GM21825 (cell line): ENCODE measurements at regions not wholly inside any gene's neighbourhood (a gene's known extent, or its start where the extent isn't known, plus 50 kb on each side); places are given as distances from the start of the nearest gene placed in this dataset.
A peak's percentile ranks its signal among the peaks of the same experiment; 100 is the strongest.
"Not testable (repeated sequence)": the region's sequence is repeated elsewhere in the genome, so short reads cannot be mapped to it uniquely, and the experiment has no call there.

Source experiments
- ATAC-seq: cut with Tn5 transposase; IDR thresholded peaks from one replicate; pipeline ENCODE4 v1.9.1; 2021; ENCODE audit warnings: mild to moderate bottlenecking, moderate library complexity; ENCODE audit not compliant: unreplicated experiment

GRCh38 chr10:9294865-9295264 is 1240.4 kb downstream of the GATA3 start:
- ATAC-seq: peak; percentile 88

GRCh38 chr10:9296190-9296589 is 1241.7 kb downstream of the GATA3 start:
- ATAC-seq: no peak

GRCh38 chr10:9297580-9297979 is 1243.1 kb downstream of the GATA3 start:
- no peak for ATAC-seq

DNA sequence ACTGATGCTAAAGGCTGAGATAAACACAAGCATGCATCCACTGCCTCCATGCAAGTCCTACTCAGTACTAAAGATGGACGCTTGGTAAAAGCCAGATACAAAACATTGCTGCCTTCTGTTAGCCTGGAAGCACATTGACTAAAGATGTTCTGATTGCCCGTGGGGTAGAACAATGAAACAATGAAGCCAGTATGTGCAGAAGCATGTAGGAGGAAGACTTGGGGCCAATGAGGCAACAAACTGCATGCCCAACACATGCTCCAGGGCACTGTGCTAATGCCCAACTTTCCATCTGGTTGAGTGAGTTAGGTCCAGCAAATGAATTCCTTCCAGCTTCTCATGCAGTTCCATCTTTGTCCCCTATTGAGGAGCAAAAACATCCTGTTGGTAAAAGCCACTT is 1245.5 kb downstream of the GATA3 start:
- no peak for ATAC-seq

DNA sequence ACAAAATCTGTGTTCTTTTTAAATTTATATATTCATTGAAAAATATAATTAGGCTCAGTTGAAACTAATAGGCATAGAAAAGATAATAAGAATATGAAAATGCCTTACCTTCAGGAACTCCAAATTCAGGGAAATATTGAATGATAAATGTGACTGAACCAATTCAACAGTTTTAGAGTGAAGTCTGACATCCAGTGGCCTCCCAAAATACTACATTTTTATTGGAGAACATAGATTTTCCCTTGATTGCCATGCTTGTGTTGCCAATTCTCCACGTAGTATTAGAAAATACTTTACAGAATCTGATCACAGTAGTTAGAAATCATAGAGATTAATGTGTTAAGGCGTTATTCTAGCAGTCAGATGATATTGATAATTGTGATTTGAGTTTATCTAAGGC is 1246.7 kb downstream of the GATA3 start:
- ATAC-seq: no peak

GRCh38 chr10:9301554-9301953 is 1247.1 kb downstream of the GATA3 start:
- ATAC-seq: no peak

GRCh38 chr10:9302140-9302746 is 1247.8 kb downstream of the GATA3 start:
- ATAC-seq: no peak

- no peak for ATAC-seq
These were observed 1250.6 kb downstream of the GATA3 start for GRCh38 chr10:9305018-9305655.

- ATAC-seq: no peak
These were observed 1257.4 kb downstream of the GATA3 start for GRCh38 chr10:9311702-9312499.

DNA sequence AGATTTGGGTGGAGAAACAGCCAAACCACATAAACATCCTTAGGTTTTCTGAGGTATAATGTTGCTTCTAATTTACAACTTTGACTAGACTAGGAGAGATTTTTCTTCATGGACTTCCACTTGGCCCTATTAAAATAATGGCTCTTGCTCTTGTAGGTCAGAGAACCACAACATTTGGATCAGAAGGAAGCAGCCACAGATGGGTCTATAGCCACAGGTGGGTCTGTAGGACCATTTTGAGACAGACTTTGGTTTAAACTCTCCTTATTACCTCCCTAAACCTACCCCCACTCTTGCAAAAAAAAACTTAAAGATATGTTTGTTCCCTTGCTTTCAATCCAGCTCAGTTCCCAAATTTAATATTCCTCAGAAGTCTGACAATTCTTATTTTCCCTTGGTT is 1260.8 kb downstream of the GATA3 start:
- no peak for ATAC-seq

DNA sequence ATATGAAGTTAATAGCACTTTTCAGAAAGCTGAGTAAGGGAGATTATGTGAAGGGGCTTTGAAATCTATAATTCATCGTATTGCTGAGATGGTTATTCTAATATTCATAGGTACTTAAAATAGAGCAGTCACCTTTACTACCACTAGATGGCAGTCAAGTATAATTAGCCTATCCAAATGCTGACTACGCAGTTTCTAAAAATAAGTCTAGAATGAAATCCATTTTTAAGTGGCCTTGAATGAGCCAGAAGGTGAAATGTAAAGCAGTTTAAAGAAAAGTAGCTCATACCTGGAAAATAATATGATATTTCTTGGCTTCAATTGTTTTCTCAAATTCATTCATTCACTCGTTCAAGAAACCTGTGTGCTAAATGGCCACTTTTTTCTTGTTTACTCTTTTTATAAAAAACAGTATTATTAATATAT is 1277.1 kb downstream of the GATA3 start:
- no peak for ATAC-seq

GRCh38 chr10:9334270-9334669 is 1279.8 kb downstream of the GATA3 start:
- no peak for ATAC-seq

GRCh38 chr10:9339716-9340115 is 1285.2 kb downstream of the GATA3 start:
- no peak for ATAC-seq

GRCh38 chr10:9342885-9343570 is 1288.5 kb downstream of the GATA3 start:
- no peak for ATAC-seq

DNA sequence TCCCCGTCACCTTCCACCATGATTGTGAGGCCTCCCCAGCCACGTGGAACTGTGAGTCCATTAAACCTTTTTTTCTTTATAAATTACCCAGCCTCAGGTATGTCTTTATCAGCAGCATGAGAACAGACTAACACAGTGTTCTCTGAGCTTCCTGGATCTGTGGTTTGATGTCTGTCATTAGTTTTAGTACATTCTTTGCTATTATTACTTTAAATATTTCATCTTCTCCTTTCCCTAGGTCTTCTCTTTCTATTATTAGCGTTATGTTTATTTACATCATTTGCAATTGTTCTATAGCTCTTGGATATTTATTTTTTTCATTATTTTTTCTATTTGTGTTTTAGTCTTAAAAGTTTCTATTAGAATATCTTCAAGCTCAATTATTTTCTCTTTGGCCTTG is 1293.4 kb downstream of the GATA3 start:
- not testable (repeated sequence) for ATAC-seq

GRCh38 chr10:9357471-9357870 is 1303.0 kb downstream of the GATA3 start:
- no peak for ATAC-seq

GRCh38 chr10:9362721-9363120 is 1308.2 kb downstream of the GATA3 start:
- no peak for ATAC-seq

- no peak for ATAC-seq
These were observed 1324.7 kb downstream of the GATA3 start for GRCh38 chr10:9379183-9379582.

DNA sequence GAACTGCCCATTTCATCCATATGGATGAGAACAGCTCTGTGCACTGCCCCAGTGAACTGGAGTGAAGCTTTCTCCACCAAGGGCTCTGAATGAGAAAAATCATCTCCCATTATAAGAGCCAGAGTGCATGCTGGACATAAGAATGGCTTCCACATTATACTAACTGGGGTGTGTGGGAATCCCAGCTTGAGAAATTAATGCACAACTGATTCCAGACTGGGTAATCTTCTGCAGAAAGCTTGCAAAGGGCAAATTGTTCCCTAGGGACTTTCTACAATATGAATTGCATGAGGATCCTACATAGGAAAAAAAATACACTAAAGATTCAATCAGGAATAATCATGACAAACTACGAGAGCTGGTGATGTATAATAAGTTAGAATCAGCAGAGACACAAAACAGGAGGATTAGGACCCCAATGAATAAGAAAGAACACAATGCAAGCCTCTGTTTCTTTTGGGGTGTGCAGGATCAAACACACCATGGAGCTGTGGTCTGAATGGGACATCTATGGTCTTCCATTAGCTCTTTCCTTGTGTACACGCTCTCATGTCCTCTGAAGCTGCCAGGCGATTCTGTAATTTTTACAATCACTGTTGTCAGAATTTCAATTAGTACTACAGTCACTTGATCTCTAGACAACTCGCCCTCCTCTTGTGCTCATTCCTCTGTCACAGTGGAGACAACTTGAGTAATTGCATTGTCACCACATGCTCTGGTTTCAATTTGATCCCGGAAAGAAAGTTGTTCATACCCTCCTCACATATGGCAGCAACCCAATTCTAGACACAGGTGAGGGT is 1327.4 kb downstream of the GATA3 start:
- ATAC-seq: no peak

DNA sequence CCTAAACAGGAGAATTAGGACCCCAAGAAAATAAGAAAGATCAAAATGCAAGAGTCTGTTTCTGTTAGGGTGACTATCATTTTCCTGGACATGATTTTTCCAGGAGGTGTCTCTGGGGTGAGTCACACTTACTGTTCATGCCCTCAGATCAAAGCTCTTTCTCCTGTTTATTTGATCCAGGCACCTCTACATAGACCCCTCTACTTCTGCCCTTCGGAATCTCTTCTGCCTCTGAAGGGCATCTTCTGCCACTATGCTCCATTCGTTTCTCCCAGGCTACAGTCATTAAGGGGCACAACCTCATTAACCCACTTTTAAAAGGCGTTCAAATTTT is 1328.0 kb downstream of the GATA3 start:
- no peak for ATAC-seq

DNA sequence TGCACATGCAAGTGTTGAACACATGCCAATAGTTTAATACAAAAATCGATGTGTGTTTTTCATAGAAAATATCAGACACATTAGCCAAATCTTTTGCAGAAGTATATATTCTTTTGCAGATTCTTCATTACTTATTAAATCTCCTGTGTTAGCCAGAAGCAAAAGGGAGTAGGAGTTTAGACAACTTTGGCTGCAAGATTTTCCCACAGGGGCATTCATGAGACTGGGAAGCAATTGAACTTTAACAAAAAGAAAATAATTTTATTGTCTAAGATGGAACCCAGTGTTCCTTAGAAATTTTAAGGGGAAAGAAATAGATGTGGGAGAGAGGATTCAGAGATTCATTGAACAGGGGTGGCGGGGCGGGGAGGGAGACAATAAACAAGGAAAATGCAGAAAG is 1336.0 kb downstream of the GATA3 start:
- no peak for ATAC-seq
